Thymus (tissue), 11 donors: ENCODE measurements at regions not wholly inside any gene's neighbourhood (a gene's known extent, or its start where the extent isn't known, plus 50 kb on each side); places are given as distances from the start of the nearest gene placed in this dataset.

Experiments
- DNase-seq, 9 donors: peaks; one replicate each; pipeline ENCODE4 v3.0.0-alpha.2; 2013; ENCODE audit warnings: low spot score in 9 of 9, low read depth in 6 of 9, missing footprints in 1 of 9
- H3K27ac ChIP-seq, 2 donors: one replicate each; pipeline ENCODE4 v1.5.1; 2013; ENCODE audit warnings: control low read depth in 1 of 2, low read depth in 1 of 2, low read length in 1 of 2, mild to moderate bottlenecking in 1 of 2, moderate library complexity in 1 of 2
- H3K27me3 ChIP-seq, 2 donors: one replicate each; pipeline ENCODE4 v1.5.1; 2013; ENCODE audit warnings: low read length in 1 of 2; ENCODE audit not compliant: control insufficient read depth in 2 of 2, insufficient read depth in 1 of 2
- H3K36me3 ChIP-seq, 2 donors: one replicate each; pipeline ENCODE4 v1.5.1; 2013; ENCODE audit warnings: low read length in 1 of 2, mild to moderate bottlenecking in 1 of 2, moderate library complexity in 1 of 2; ENCODE audit not compliant: control insufficient read depth in 2 of 2, insufficient read depth in 2 of 2
- H3K4me1 ChIP-seq, 2 donors: one replicate each; pipeline ENCODE4 v1.5.1; 2013; ENCODE audit warnings: low read length in 2 of 2; ENCODE audit not compliant: control insufficient read depth in 2 of 2, insufficient read depth in 2 of 2
- H3K4me3 ChIP-seq, 2 donors: one replicate each; pipeline ENCODE4 v1.5.1; 2013; ENCODE audit warnings: low read length in 2 of 2, control low read depth in 1 of 2, mild to moderate bottlenecking in 1 of 2
- H3K9me3 ChIP-seq, 2 donors: one replicate each; pipeline ENCODE4 v1.5.1; 2013; ENCODE audit warnings: low read length in 1 of 2, mild to moderate bottlenecking in 1 of 2; ENCODE audit not compliant: control insufficient read depth in 2 of 2, insufficient read depth in 1 of 2
- WGBS: extraction: QIAGEN DNeasy Blood & Tissue Kit; methylation state at CpG from one replicate; pipeline ENCODE4 v1.1.7; 2013; 5-methylcytosine and 5-hydroxymethylcytosine counted together
- donor health status: healthy.

GRCh38 chr6:88476388-88476787 is 310.2 kb upstream of the CNR1 start:
- Histone ChIP-seq H3K27ac (no peak overlapping the region), H3K4me3 (no peak overlapping the region), H3K9me3 (no peaks in the 10 kb centered on the region), H3K4me1 (no peaks in the 10 kb centered on the region), H3K27me3 (no peaks in the 10 kb centered on the region), H3K36me3 (no peaks in the 10 kb centered on the region)
- no peak for DNase-seq
- 90% methylated on average over 2 of the region's 2 CpGs for WGBS

GRCh38 chr6:88474720-88475119 is 308.6 kb upstream of the CNR1 start:
- H3K9me3 ChIP-seq: no peaks in the 10 kb centered on the region
- H3K36me3 ChIP-seq: no peaks in the 10 kb centered on the region
- H3K27me3 ChIP-seq: no peaks in the 10 kb centered on the region
- no peak overlapping the region for H3K4me3 ChIP-seq
- DNase-seq: no peak
- no peak overlapping the region for H3K27ac ChIP-seq
- H3K4me1 ChIP-seq: no peaks in the 10 kb centered on the region

DNA sequence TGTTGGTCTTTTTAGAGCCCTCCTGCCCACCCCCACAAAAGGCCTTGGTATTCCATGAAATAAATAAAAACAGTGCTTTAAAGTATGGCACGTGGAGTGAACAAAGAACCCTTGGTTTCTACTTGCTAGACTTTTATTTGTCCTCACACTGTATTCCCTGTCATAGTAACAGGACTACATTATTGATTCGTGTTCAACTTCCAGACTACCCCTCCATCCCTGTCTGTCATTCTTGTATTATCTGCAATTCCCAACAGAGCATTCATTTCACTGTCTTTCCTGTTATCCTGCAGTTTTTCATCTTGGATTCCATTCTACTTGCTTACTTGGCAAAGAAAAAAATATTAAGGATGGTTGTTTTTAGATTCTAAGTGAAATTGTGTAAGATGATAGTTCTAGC is 307.4 kb upstream of the CNR1 start:
- no peak overlapping the region for H3K4me3 ChIP-seq
- no peak overlapping the region for H3K27ac ChIP-seq
- no peaks in the 10 kb centered on the region for H3K27me3 ChIP-seq
- no peaks in the 10 kb centered on the region for H3K36me3 ChIP-seq
- H3K4me1 ChIP-seq: no peaks in the 10 kb centered on the region
- WGBS: 74% methylated on average over 2 of the region's 2 CpGs
- no peak for DNase-seq
- H3K9me3 ChIP-seq: no peaks in the 10 kb centered on the region

DNA sequence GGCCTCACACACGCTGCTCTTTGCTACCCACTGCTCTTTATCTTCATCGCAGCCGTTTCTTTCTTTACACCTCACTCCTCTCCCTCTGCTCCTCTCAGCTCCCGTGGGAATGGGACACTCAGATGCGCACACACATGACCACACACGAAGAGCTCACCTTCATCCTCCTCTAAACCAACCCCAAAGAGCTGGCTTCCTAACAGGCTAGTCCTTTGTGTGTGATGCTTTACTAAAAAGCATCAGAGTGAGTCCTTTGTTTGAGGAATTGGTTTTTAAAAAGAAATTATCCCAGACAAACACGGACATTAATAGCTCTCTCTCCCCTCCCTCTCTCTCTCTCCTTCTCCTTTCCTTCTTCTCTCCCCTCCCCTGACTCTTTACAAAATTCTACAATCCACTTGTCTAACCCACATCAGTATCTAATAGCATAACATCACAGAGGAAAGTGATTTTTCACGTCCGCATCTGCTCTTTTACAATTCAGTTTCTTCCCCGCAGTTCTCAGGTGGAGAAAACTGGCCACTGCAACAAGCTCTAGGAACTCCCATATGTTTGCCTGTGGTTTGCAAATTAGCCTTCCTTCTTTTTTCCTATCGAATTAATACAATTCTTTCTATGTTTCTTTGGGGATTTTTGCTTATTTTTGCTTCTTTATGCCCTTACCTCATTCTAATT is 306.8 kb upstream of the CNR1 start:
- H3K4me3 ChIP-seq: no peak overlapping the region
- 56% methylated on average over 11 of the region's 11 CpGs for WGBS
- no peaks in the 10 kb centered on the region for H3K36me3 ChIP-seq
- DNase-seq: no peak
- H3K4me1 ChIP-seq: no peaks in the 10 kb centered on the region
- no peaks in the 10 kb centered on the region for H3K27me3 ChIP-seq
- no peaks in the 10 kb centered on the region for H3K9me3 ChIP-seq
- H3K27ac ChIP-seq: no peak overlapping the region

- WGBS: 73% methylated on average over 1 of the region's 1 CpG
Observed at GRCh38 chr6:88459643-88460042, 293.5 kb upstream of the CNR1 start.

GRCh38 chr6:88459189-88459588 is 293.0 kb upstream of the CNR1 start:
- DNase-seq: no peak
- Histone ChIP-seq H3K27me3 (no peaks in the 10 kb centered on the region), H3K27ac (no peak overlapping the region), H3K4me3 (no peak overlapping the region), H3K4me1 (no peaks in the 10 kb centered on the region), H3K36me3 (no peaks in the 10 kb centered on the region), H3K9me3 (no peaks in the 10 kb centered on the region)
- WGBS: 97% methylated on average over 1 of the region's 1 CpG

More at GRCh38 chr6:88459643-88460042, 293.5 kb upstream of the CNR1 start:
- Histone ChIP-seq H3K4me3 (no peak overlapping the region), H3K27ac (no peak overlapping the region), H3K9me3 (no peaks in the 10 kb centered on the region), H3K36me3 (no peaks in the 10 kb centered on the region), H3K27me3 (no peaks in the 10 kb centered on the region), H3K4me1 (no peaks in the 10 kb centered on the region)
- DNase-seq: no peak

DNA sequence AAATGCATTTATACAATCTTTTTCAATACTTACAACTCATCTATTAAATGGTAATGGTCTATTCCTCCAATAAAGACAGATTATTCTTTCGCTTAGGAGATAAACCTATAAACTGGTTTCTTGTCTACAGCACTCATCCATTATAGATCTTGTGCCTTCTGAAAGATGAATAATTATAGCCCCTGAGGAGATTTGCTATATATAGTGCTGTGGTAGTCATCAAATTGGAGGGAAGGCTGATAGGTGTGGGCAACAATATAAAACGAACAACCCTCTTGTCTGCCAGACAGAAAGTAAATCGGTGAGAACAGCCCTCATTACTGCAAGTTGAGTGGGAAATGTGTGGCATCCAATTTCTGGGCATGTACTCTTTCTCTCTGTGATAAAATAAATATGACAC is 292.5 kb upstream of the CNR1 start:
- H3K4me1 ChIP-seq: no peaks in the 10 kb centered on the region
- H3K9me3 ChIP-seq: no peaks in the 10 kb centered on the region
- no peaks in the 10 kb centered on the region for H3K27me3 ChIP-seq
- no peak overlapping the region for H3K27ac ChIP-seq
- 96% methylated on average over 3 of the region's 3 CpGs for WGBS
- no peak overlapping the region for H3K4me3 ChIP-seq
- H3K36me3 ChIP-seq: no peaks in the 10 kb centered on the region
- DNase-seq: no peak

- H3K36me3 ChIP-seq: no peaks in the 10 kb centered on the region
- H3K27me3 ChIP-seq: no peaks in the 10 kb centered on the region
- no peak for DNase-seq
- no peaks in the 10 kb centered on the region for H3K4me1 ChIP-seq
- WGBS: 97% methylated on average over 1 of the region's 1 CpG
- no peak overlapping the region for H3K27ac ChIP-seq
- no peaks in the 10 kb centered on the region for H3K9me3 ChIP-seq
- no peak overlapping the region for H3K4me3 ChIP-seq
Observed at GRCh38 chr6:88456221-88456859, 290.2 kb upstream of the CNR1 start.

GRCh38 chr6:88455317-88455716 is 289.2 kb upstream of the CNR1 start:
- WGBS: 82% methylated on average over 3 of the region's 3 CpGs
- no peaks in the 10 kb centered on the region for H3K27me3 ChIP-seq
- no peak for DNase-seq
- H3K4me3 ChIP-seq: no peak overlapping the region
- no peaks in the 10 kb centered on the region for H3K36me3 ChIP-seq
- H3K4me1 ChIP-seq: no peaks in the 10 kb centered on the region
- H3K9me3 ChIP-seq: no peaks in the 10 kb centered on the region
- H3K27ac ChIP-seq: no peak overlapping the region
